K562 (cell line): ENCODE measurements at regions not wholly inside any gene's neighbourhood (a gene's known extent, or its start where the extent isn't known, plus 50 kb on each side); places are given as distances from the start of the nearest gene placed in this dataset.

ENCODE experiments used
- ATF7 ChIP-seq: fragments of 450-650 bp; IDR thresholded peaks from 2 replicates; pipeline ENCODE4 v1.7.1; 2014; ENCODE audit warnings: mild to moderate bottlenecking, moderate library complexity
- BACH1 ChIP-seq: fragments of 200-800 bp; sonication (Bioruptor generic); IDR thresholded peaks from 2 replicates; pipeline ENCODE4 v1.6.1; 2016; ENCODE audit warnings: missing genetic modification characterization, missing compliant biosample characterization
- CTCF ChIP-seq, 3 experiments: IDR thresholded peaks in 2 of 3; conservative IDR thresholded peaks in 1 of 3; 2 replicates each; pipeline ENCODE4 v1.5.1; 2011 to 2012; ENCODE audit warnings: low read length in 3 of 3, mild to moderate bottlenecking in 3 of 3, control low read depth in 2 of 3, improper control_type of control experiment in 1 of 3, inconsistent platforms in 1 of 3, low read depth in 1 of 3, mixed read lengths in 1 of 3, moderate library complexity in 1 of 3; ENCODE audit not compliant: insufficient read depth in 2 of 3
- ELK3 ChIP-seq: fragments of 450-650 bp; formaldehyde crosslinking; IDR thresholded peaks from 2 replicates; pipeline ENCODE4 v1.4.0; 2020; ENCODE audit warnings: mild to moderate bottlenecking
- HDAC1 ChIP-seq, 2 experiments: fragments of 450-650 bp; IDR thresholded peaks; 2 replicates each; pipeline ENCODE4 v1.6.1; 2016 to 2017; ENCODE audit warnings: inconsistent platforms in 1 of 2, mild to moderate bottlenecking in 1 of 2, moderate library complexity in 1 of 2
- HMBOX1 ChIP-seq: sonication (generic); IDR thresholded peaks from 2 replicates; pipeline ENCODE4 v1.6.1; 2016
- POLR2AphosphoS5 ChIP-seq: IDR thresholded peaks from 2 replicates; pipeline ENCODE4 v1.6.1; 2011; ENCODE audit warnings: mild to moderate bottlenecking, low read depth, low read length, moderate library complexity; ENCODE audit not compliant: control insufficient read depth, insufficient read depth
- SMC3 ChIP-seq: conservative IDR thresholded peaks from 2 replicates; pipeline ENCODE4 v1.6.1; 2011; ENCODE audit warnings: low read depth, low read length, improper control_type of control experiment; ENCODE audit not compliant: insufficient read depth
- SREBF2 ChIP-seq: sonication (generic); formaldehyde crosslinking; IDR thresholded peaks from 2 replicates; pipeline ENCODE4 v1.4.0; 2020; ENCODE audit warnings: mild to moderate bottlenecking, missing genetic modification reagents
- WHSC1 ChIP-seq: IDR thresholded peaks from one replicate; pipeline ENCODE4 v1.6.1; 2012; ENCODE audit warnings: low read length, control low read depth, inconsistent platforms
- ZNF518B ChIP-seq: fragments of 250-450 bp; sonication (Bioruptor Pico); IDR thresholded peaks from 2 replicates; pipeline ENCODE4 v1.5.0; 2021; ENCODE audit warnings: mild to moderate bottlenecking, moderate library complexity

GRCh38 chr15:31160740-31161495, 59.4 kb upstream of the TRPM1 start:
- TF ChIP-seq ZNF518B: no peak
- no peak for TF ChIP-seq WHSC1
- no peak for TF ChIP-seq SREBF2 (CRISPR knock-in tag)
- TF ChIP-seq ATF7: no peak
- TF ChIP-seq BACH1: no peak
- no peak for TF ChIP-seq CTCF (IDR thresholded peaks at IDR 0.05 in 2 of 3, conservative IDR thresholded peaks at IDR 0.05 in 1 of 3; ENCODE audit: insufficient read depth in 2 of 3, low read depth in 1 of 3, low read length in 3 of 3)
- TF ChIP-seq HDAC1 (IDR thresholded peaks at IDR 0.05): no peak
- no peak for TF ChIP-seq HMBOX1
- no peak for TF ChIP-seq POLR2AphosphoS5
- TF ChIP-seq SMC3: no peak
- no peak for TF ChIP-seq ELK3
